Endothelial cell (in vitro differentiated cells): ENCODE measurements at regions not wholly inside any gene's neighbourhood (a gene's known extent, or its start where the extent isn't known, plus 50 kb on each side); places are given as distances from the start of the nearest gene placed in this dataset.

Experiments used
- DNase-seq: peaks from one replicate; pipeline ENCODE4 v3.0.0; 2021; ENCODE audit warnings: low spot score
- H3K27ac Mint-ChIP-seq: one replicate; pipeline ENCODE4 v1.8.0; 2021; ENCODE audit warnings: mixed read lengths, inconsistent platforms; ENCODE audit not compliant: unreplicated experiment
- H3K27me3 Mint-ChIP-seq: one replicate; pipeline ENCODE4 v1.8.0; 2021; ENCODE audit warnings: mild to moderate bottlenecking, moderate library complexity, mixed read lengths, inconsistent platforms; ENCODE audit not compliant: unreplicated experiment
- H3K36me3 Mint-ChIP-seq: one replicate; pipeline ENCODE4 v1.8.0; 2021; ENCODE audit warnings: mild to moderate bottlenecking, low read depth, mixed read lengths, inconsistent platforms; ENCODE audit not compliant: unreplicated experiment
- H3K4me1 Mint-ChIP-seq: one replicate; pipeline ENCODE4 v1.8.0; 2021; ENCODE audit warnings: mild to moderate bottlenecking, mixed read lengths, inconsistent platforms; ENCODE audit not compliant: unreplicated experiment
- H3K4me3 Mint-ChIP-seq: one replicate; pipeline ENCODE4 v1.8.0; 2021; ENCODE audit warnings: mild to moderate bottlenecking, mixed read lengths, inconsistent platforms; ENCODE audit not compliant: unreplicated experiment
- H3K9me3 Mint-ChIP-seq: one replicate; pipeline ENCODE4 v1.8.0; 2021; ENCODE audit warnings: mixed read lengths, inconsistent platforms; ENCODE audit not compliant: unreplicated experiment
- TF ChIP-seq, protein P1 (sequence below): fragments of 200-600 bp; sonication (generic); IDR thresholded peaks from one replicate; pipeline ENCODE4 v1.5.0; 2021; ENCODE audit warnings: antibody characterized with exemption; ENCODE audit not compliant: unreplicated experiment

DNA sequence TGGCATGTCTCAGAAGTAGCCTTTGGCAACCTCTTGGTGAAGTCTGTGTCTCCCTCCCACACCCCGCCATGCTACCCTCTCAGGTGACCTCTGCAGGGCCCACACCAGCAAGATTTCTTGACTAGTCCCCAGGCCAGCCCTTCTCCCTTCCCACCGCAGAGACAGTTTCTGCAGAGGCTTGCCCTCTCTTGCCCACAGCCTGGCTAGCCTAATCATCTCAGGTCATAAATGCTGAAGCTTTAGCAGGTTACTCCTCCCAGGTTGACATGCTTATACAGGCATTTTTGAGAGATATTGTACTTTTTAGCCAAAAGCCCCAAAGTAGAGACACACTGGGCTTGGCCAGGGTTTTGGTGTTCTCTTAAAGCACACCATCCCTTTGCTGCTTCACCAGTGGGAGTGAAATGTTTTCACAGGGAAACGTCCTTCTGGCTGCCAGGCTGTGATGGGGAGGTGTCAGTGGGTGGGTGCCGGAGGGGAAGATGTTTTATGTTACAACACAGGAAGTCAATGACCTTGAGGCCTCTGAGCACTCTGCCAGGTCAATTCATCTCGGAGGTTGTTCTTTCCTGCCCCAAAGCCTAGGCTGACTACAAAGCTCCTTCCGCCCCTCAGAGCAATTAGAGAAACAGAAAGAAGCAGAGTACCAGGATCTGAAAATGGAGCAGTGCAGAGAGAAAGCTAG is 58.5 kb downstream of the STYXL2 start:
- H3K27me3 Mint-ChIP-seq = peaks cover 2% of the 10 kb centered on the region
- no peak overlapping the region for H3K27ac Mint-ChIP-seq
- H3K4me1 Mint-ChIP-seq = peaks cover 26% of the 10 kb centered on the region
- H3K4me3 Mint-ChIP-seq = no peak overlapping the region
- no peaks in the 10 kb centered on the region for H3K36me3 Mint-ChIP-seq
- H3K9me3 Mint-ChIP-seq = no peaks in the 10 kb centered on the region
- DNase-seq = no peak
- TF ChIP-seq, protein P1, sequence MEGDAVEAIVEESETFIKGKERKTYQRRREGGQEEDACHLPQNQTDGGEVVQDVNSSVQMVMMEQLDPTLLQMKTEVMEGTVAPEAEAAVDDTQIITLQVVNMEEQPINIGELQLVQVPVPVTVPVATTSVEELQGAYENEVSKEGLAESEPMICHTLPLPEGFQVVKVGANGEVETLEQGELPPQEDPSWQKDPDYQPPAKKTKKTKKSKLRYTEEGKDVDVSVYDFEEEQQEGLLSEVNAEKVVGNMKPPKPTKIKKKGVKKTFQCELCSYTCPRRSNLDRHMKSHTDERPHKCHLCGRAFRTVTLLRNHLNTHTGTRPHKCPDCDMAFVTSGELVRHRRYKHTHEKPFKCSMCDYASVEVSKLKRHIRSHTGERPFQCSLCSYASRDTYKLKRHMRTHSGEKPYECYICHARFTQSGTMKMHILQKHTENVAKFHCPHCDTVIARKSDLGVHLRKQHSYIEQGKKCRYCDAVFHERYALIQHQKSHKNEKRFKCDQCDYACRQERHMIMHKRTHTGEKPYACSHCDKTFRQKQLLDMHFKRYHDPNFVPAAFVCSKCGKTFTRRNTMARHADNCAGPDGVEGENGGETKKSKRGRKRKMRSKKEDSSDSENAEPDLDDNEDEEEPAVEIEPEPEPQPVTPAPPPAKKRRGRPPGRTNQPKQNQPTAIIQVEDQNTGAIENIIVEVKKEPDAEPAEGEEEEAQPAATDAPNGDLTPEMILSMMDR = no peak

DNA sequence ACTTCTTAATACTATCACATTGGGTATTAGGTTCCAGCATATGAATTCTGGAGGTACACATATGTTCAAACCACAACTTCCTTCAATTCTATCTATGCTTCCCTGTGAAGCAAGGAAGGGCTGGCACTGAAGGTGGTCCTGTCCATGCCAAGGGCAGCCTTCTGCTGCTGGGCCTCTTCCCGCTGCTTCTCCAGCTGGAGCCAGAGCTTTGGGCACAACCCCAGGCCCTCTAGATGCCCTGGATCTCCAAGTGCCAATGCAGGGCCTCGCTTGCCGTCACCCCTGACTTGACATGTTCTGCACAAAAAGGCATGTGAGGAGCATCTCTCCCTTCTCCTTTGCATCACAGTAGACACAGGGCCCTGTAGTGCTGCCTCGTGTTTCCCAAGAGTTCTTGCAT is 62.6 kb downstream of the STYXL2 start:
- no peak for DNase-seq
- Mint-ChIP-seq H3K27ac (no peak overlapping the region), H3K4me1 (peaks cover 20% of the 10 kb centered on the region), H3K9me3 (no peaks in the 10 kb centered on the region), H3K27me3 (peaks cover 5% of the 10 kb centered on the region), H3K36me3 (no peaks in the 10 kb centered on the region), H3K4me3 (no peak overlapping the region)
- TF ChIP-seq, protein P1 = no peak

DNA sequence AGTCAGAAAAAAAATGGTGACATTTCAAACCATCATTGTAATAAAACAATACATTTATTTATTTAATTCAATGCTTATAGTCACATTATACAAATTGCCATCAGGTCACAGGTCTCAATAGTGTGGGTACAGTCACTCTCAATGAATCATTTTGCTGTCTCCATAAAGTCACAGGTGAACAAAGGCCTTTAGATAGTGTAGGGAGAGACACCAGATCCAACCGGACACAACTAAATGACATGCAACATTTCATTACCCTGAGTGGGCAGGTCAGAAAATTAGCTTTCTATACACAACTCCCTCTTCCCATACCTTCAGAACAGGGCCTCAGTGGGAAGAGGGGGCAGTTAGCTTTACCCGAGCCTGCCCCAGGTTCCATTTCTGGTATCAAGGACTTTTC is 63.2 kb downstream of the STYXL2 start:
- Mint-ChIP-seq H3K27me3 (peaks cover 5% of the 10 kb centered on the region), H3K27ac (no peak overlapping the region), H3K9me3 (no peaks in the 10 kb centered on the region), H3K4me3 (no peak overlapping the region), H3K36me3 (no peaks in the 10 kb centered on the region), H3K4me1 (peaks cover 21% of the 10 kb centered on the region)
- TF ChIP-seq, protein P1 = no peak
- DNase-seq = no peak

DNA sequence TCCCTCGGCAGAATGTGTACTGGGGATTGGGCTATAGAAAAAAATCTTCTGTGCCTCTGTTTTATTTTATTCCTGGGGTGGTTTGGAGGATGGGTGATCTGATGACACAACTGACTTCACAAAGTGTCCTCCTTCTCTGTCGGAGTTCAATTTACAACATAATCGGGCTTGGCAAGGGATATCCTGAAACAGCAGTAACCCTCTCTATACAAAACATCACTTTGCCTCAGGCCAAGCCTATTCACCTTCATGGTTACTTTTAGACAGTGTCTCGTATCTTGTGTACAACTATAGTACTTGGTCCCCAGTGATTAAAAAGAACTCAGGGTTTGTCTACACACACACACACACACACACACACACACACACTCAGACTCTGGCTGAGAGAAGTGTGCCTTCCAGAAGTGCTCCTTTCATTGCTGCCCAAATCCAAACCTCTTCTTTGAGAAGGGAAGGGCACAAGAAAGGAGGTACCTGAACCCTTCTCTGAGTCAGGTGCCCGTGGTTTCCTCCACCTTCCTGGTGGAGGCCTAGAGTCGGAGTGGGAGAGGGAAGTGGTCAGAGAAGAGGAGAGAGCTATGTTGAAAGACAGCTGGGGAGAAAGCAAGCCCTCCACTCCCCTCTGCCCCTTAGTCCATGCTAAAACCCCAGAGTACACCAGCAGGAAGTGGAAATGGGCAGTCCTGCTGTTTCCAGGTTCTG is 62.4 kb upstream of the POU2F1 start:
- DNase-seq = no peak
- TF ChIP-seq, protein P1 = no peak
- no peak overlapping the region for H3K27ac Mint-ChIP-seq

DNA sequence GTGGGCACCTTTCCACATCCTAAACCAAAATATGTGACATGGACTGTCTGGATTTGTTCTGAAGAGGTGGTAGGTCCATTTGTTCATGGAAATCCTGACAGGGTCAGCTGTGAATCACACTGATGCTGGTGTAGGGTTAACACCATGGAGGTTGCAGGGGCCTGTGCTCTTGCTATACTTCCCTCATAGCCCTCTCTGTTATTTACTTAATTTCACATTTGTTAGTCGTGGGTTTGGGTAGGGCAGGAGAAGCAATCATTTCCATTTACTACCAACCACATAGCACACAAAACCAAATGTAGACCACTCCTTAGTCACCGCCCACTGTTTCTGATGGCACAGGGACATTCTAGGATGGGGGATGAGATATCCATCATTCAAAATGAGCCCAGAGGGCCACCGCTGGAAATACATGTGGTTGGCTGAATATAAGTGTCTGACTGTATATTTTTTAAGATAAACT is 61.8 kb upstream of the POU2F1 start:
- no peaks in the 10 kb centered on the region for H3K9me3 Mint-ChIP-seq
- no peak overlapping the region for H3K4me3 Mint-ChIP-seq
- no peak for DNase-seq
- H3K27ac Mint-ChIP-seq = no peak overlapping the region
- peaks cover 27% of the 10 kb centered on the region for H3K4me1 Mint-ChIP-seq
- H3K36me3 Mint-ChIP-seq = no peaks in the 10 kb centered on the region
- TF ChIP-seq, protein P1 = no peak
- peaks cover 3% of the 10 kb centered on the region for H3K27me3 Mint-ChIP-seq

More for the DNA sequence above, 62.4 kb upstream of the POU2F1 start:
- no peaks in the 10 kb centered on the region for H3K36me3 Mint-ChIP-seq
- no peak overlapping the region for H3K4me3 Mint-ChIP-seq
- H3K27me3 Mint-ChIP-seq = peaks cover 5% of the 10 kb centered on the region
- peaks cover 27% of the 10 kb centered on the region for H3K4me1 Mint-ChIP-seq
- H3K9me3 Mint-ChIP-seq = no peaks in the 10 kb centered on the region
